K562 (cell line): ENCODE measurements at regions not wholly inside any gene's neighbourhood (a gene's known extent, or its start where the extent isn't known, plus 50 kb on each side); places are given as distances from the start of the nearest gene placed in this dataset.

Source experiments
- ATAC-seq: fragments of 200-7000 bp; cut with Tn5 transposase; 3 replicates; pipeline ENCODE4 v1.9.1; 2020; ENCODE audit warnings: moderate library complexity
- BruUV-seq: library from RNA; stranded (reverse); fragments of 400-500 nt; replicated peaks from 2 replicates; lab custom pipeline; 2021; lab: Mats Ljungman, UMichigan
- CTCF ChIA-PET: fragments of 300-600 bp; formaldehyde crosslinking; extraction: SDS; loops from one replicate; lab custom pipeline; 2021; ENCODE audit warnings: low intra/inter-chr PET ratio; lab: Yijun Ruan, JAX
- POLR2A ChIA-PET: fragments of 300-600, 350-650 bp; sonication (Branson Sonifier 250); formaldehyde crosslinking; extraction: SDS; loops from one replicate; lab custom pipeline; 2021; ENCODE audit warnings: antibody characterized with exemption, inconsistent platforms; lab: Yijun Ruan, JAX
- DNase-seq, 4 experiments: peaks; one replicate each; pipeline versions ENCODE4 v3.0.0 to v3.0.0-alpha.2; 2011 to 2018; ENCODE audit warnings: low spot score in 3 of 4, mixed read lengths in 3 of 4; ENCODE audit errors: extremely low read depth in 1 of 4
- FAIRE-seq: peaks from 2 replicates; lab custom pipeline; 2011; peaks lifted over from hg19 to GRCh38; lab: Jason Lieb, UNC
- H2AFZ ChIP-seq: 2 replicates; pipeline ENCODE4 v1.6.0; 2011; ENCODE audit warnings: low read depth, low read length, control low read depth, inconsistent platforms
- H3K27ac ChIP-seq: fragments of 200-600 bp; 3 replicates; pipeline ENCODE4 v1.8.0; 2011; ENCODE audit warnings: low read depth, mild to moderate bottlenecking, control low read depth, inconsistent platforms, low read length, moderate library complexity, mixed read lengths; ENCODE audit errors: extremely low read depth
- H3K27me3 ChIP-seq, 2 experiments: fragments of 300-600 bp in 1 of 2; 2 replicates in 1 of 2; 3 replicates in 1 of 2; pipeline versions ENCODE4 v1.6.0 to v1.8.0; 2011; ENCODE audit warnings: inconsistent platforms in 2 of 2, low read length in 2 of 2, mild to moderate bottlenecking in 1 of 2, mixed read lengths in 1 of 2, moderate library complexity in 1 of 2; ENCODE audit not compliant: control insufficient read depth in 2 of 2, insufficient read depth in 2 of 2
- H3K36me3 ChIP-seq: fragments of 300-600 bp; 3 replicates; pipeline ENCODE4 v1.8.0; 2011; ENCODE audit warnings: mild to moderate bottlenecking, low read length, inconsistent platforms; ENCODE audit not compliant: control insufficient read depth, insufficient read depth
- H3K4me1 ChIP-seq, 2 experiments: fragments of 200-600 bp in 1 of 2; replicated peaks in 1 of 2; 2 replicates in 1 of 2; 3 replicates in 1 of 2; pipeline versions ENCODE4 v1.5.1 to v1.8.0; 2011; ENCODE audit warnings: inconsistent platforms in 2 of 2, low read length in 2 of 2, mild to moderate bottlenecking in 1 of 2, mixed read lengths in 1 of 2, moderate library complexity in 1 of 2; ENCODE audit not compliant: control insufficient read depth in 2 of 2, insufficient read depth in 2 of 2
- H3K4me2 ChIP-seq: 2 replicates; pipeline ENCODE4 v1.6.1; 2011; ENCODE audit warnings: low read length, control low read depth, inconsistent platforms, mixed read lengths; ENCODE audit not compliant: insufficient read depth
- H3K4me3 ChIP-seq: fragments of 200-600 bp; sonication (generic), shearing (Covaris generic); 2 replicates; pipeline ENCODE4 v1.5.1; 2016; ENCODE audit warnings: control low read depth, inconsistent platforms
- H3K79me2 ChIP-seq: fragments of 200-600 bp; 3 replicates; pipeline ENCODE4 v1.8.0; 2011; ENCODE audit warnings: low read length, inconsistent platforms; ENCODE audit not compliant: control insufficient read depth, insufficient read depth
- H3K9ac ChIP-seq, 2 experiments: 2 replicates each; pipeline versions ENCODE4 v1.6.0 to v1.6.1; 2011; ENCODE audit warnings: low read depth in 2 of 2, low read length in 2 of 2, control low read depth in 1 of 2, inconsistent platforms in 1 of 2, mild to moderate bottlenecking in 1 of 2, mixed read lengths in 1 of 2; ENCODE audit not compliant: insufficient read depth in 1 of 2
- H3K9me1 ChIP-seq: one replicate; pipeline ENCODE4 v1.6.0; 2011; ENCODE audit warnings: inconsistent platforms, mild to moderate bottlenecking, low read length, moderate library complexity; ENCODE audit not compliant: control insufficient read depth, insufficient read depth
- H3K9me3 ChIP-seq: replicated peaks from 2 replicates; pipeline ENCODE4 v1.5.1; 2011; ENCODE audit warnings: low read depth, low read length, inconsistent platforms; ENCODE audit not compliant: control insufficient read depth, insufficient read depth
- H4K20me1 ChIP-seq: replicated peaks from 2 replicates; pipeline ENCODE4 v1.6.1; 2011; ENCODE audit warnings: low read length, inconsistent platforms, mixed read lengths; ENCODE audit not compliant: control insufficient read depth, insufficient read depth
- C11orf30 ChIP-seq: fragments of 450-650 bp; IDR thresholded peaks from 2 replicates; pipeline ENCODE4 v1.6.1; 2016; ENCODE audit warnings: low read depth, mild to moderate bottlenecking
- FOXA1 ChIP-seq: fragments of 450-650 bp; IDR thresholded peaks from 2 replicates; pipeline ENCODE4 v1.6.1; 2016; ENCODE audit warnings: mild to moderate bottlenecking, borderline replicate concordance
- FOXM1 ChIP-seq, 2 experiments: fragments of 450-650 bp in 1 of 2; sonication (generic) in 1 of 2; formaldehyde crosslinking in 1 of 2; IDR thresholded peaks; 2 replicates each; pipeline versions ENCODE4 v1.6.1 to v1.9.0; 2017 to 2022; ENCODE audit warnings: low read depth in 2 of 2, mild to moderate bottlenecking in 2 of 2, missing genetic modification reagents in 1 of 2, moderate library complexity in 1 of 2
- KDM4B ChIP-seq, 2 experiments: fragments of 450-650 bp in 1 of 2; sonication (generic) in 1 of 2; IDR thresholded peaks; 2 replicates each; pipeline ENCODE4 v1.6.1; 2016 to 2017; ENCODE audit warnings: borderline replicate concordance in 2 of 2, antibody characterized with exemption in 1 of 2, low read depth in 1 of 2, mild to moderate bottlenecking in 1 of 2
- NFE2 ChIP-seq: IDR thresholded peaks from 2 replicates; pipeline ENCODE4 v1.6.1; 2014; ENCODE audit warnings: antibody characterized with exemption, low read depth
- PHF21A ChIP-seq: fragments of 450-650 bp; IDR thresholded peaks from 2 replicates; pipeline ENCODE4 v1.6.1; 2017; ENCODE audit warnings: low read depth, borderline replicate concordance
- RAD51 ChIP-seq: fragments of 450-650 bp; IDR thresholded peaks from 2 replicates; pipeline ENCODE4 v1.7.1; 2016; ENCODE audit warnings: low read depth, mild to moderate bottlenecking, borderline replicate concordance
- RFX1 ChIP-seq: fragments of 450-650 bp; IDR thresholded peaks from 2 replicates; pipeline ENCODE4 v1.6.1; 2016; ENCODE audit warnings: mild to moderate bottlenecking, moderate library complexity
- SMAD2 ChIP-seq: fragments of 150-350 bp; IDR thresholded peaks from 2 replicates; pipeline ENCODE4 v1.6.1; 2014; ENCODE audit warnings: low read depth, mild to moderate bottlenecking, low read length
- ZNF354B ChIP-seq: fragments of 250-450 bp; sonication (Bioruptor Pico); IDR thresholded peaks from 2 replicates; pipeline ENCODE4 v1.4.0; 2020
- ZNF592 ChIP-seq: fragments of 450-650 bp; IDR thresholded peaks from 2 replicates; pipeline ENCODE4 v1.6.1; 2017; ENCODE audit warnings: antibody characterized with exemption, mild to moderate bottlenecking
- whole genome bisulfite sequencing: fragments of 100-300 bp; shearing (Covaris generic); methylation state at CpG from one replicate; pipeline ENCODE4 v1.1.6; 2016; ENCODE audit warnings: low coverage, mixed read lengths; ENCODE audit not compliant: insufficient coverage; ENCODE audit errors: missing lambda C conversion rate; 5-methylcytosine and 5-hydroxymethylcytosine counted together
- in situ Hi-C: fragments of 300-500 bp; cut with MboI; formaldehyde crosslinking; loops from 4 replicates; pipeline ENCODE4 v1.15.0; 2018; ENCODE audit warnings: inconsistent platforms, mixed read lengths
- intact Hi-C: fragments of 100-400 bp; cut with micrococcal nuclease; formaldehyde crosslinking; loops from 2 replicates; pipeline ENCODE4 v1.14.2; 2022
- TF ChIP-seq, protein P1 (sequence below): fragments of 250-450 bp; sonication (Bioruptor Pico); IDR thresholded peaks from 2 replicates; pipeline ENCODE4 v1.5.1; 2021; ENCODE audit warnings: mild to moderate bottlenecking
- TF ChIP-seq, protein P2 (sequence below): sonication (generic); formaldehyde crosslinking; IDR thresholded peaks from 2 replicates; pipeline ENCODE4 v1.8.0; 2022; ENCODE audit warnings: mild to moderate bottlenecking, missing genetic modification reagents, borderline replicate concordance

- intact Hi-C loops = loop anchor here (2.0 kb wide), 1 partner anchor 67 kb away; no protein-coding TSS in a partner anchor
- in situ Hi-C loops = no loop called here
- no peak for TF ChIP-seq ZNF354B (CRISPR knock-in tag)
- peak; percentile 34; the same call in 1 of the 2 replicates for TF ChIP-seq C11orf30
- TF ChIP-seq, protein P1, sequence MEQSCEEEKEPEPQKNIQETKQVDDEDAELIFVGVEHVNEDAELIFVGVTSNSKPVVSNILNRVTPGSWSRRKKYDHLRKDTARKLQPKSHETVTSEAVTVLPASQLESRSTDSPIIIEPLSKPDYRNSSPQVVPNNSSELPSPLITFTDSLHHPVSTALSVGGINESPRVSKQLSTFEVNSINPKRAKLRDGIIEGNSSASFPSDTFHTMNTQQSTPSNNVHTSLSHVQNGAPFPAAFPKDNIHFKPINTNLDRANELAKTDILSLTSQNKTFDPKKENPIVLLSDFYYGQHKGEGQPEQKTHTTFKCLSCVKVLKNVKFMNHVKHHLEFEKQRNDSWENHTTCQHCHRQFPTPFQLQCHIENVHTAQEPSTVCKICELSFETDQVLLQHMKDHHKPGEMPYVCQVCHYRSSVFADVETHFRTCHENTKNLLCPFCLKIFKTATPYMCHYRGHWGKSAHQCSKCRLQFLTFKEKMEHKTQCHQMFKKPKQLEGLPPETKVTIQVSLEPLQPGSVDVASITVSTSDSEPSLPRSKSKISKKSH (CRISPR knock-in tag) = no peak
- no peak for TF ChIP-seq FOXA1
- no peak for TF ChIP-seq FOXM1 (IDR thresholded peaks at IDR 0.05; ENCODE audit: low read depth)
- no peak for TF ChIP-seq FOXM1 (CRISPR knock-in tag; IDR thresholded peaks at IDR 0.05; ENCODE audit: low read depth)
- 0 out of 2 replicates have a peak, but pooled peaks have one; percentile 15 for TF ChIP-seq RFX1
- TF ChIP-seq PHF21A = peak; percentile 61; the same call in 1 of the 2 replicates
- TF ChIP-seq NFE2 = 0 out of 2 replicates have a peak, but pooled peaks have one; percentile 27
- TF ChIP-seq ZNF592 = 0 out of 2 replicates have a peak, but pooled peaks have one; percentile 25
- TF ChIP-seq, protein P2, sequence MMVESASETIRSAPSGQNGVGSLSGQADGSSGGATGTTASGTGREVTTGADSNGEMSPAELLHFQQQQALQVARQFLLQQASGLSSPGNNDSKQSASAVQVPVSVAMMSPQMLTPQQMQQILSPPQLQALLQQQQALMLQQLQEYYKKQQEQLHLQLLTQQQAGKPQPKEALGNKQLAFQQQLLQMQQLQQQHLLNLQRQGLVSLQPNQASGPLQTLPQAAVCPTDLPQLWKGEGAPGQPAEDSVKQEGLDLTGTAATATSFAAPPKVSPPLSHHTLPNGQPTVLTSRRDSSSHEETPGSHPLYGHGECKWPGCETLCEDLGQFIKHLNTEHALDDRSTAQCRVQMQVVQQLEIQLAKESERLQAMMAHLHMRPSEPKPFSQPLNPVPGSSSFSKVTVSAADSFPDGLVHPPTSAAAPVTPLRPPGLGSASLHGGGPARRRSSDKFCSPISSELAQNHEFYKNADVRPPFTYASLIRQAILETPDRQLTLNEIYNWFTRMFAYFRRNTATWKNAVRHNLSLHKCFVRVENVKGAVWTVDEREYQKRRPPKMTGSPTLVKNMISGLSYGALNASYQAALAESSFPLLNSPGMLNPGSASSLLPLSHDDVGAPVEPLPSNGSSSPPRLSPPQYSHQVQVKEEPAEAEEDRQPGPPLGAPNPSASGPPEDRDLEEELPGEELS (CRISPR knock-in tag) = no peak
- no peak for TF ChIP-seq KDM4B (IDR thresholded peaks at IDR 0.05; ENCODE audit: borderline replicate concordance in 2 of 2, low read depth in 1 of 2)
- TF ChIP-seq RAD51 = no peak
- no peak for TF ChIP-seq SMAD2
These were observed 86.1 kb upstream of the ZNF217 start for GRCh38 chr20:53679597-53680309.

More at GRCh38 chr20:53679597-53680309, 86.1 kb upstream of the ZNF217 start:
- H3K4me1 ChIP-seq = peaks cover 8 to 24% of the 10 kb centered on the region in 2 experiments
- ATAC-seq (no peak), DNase-seq (no peak), FAIRE-seq (no peak)
- no TSS peak for BruUV-seq
- H3K27me3 ChIP-seq = no peaks in the 10 kb centered on the region
- no peaks in the 10 kb centered on the region for H4K20me1 ChIP-seq
- no peak overlapping the region for H3K4me2 ChIP-seq
- H3K27ac ChIP-seq = peak overlapping the region; percentile 48; the same call in 1 of the 3 replicates
- ChIA-PET CTCF (interaction anchor here (0.6 kb wide), 1 partner anchor 22 kb away, joined by 5 read pairs; no protein-coding TSS in a partner anchor), POLR2A (interaction anchor here (1.3 kb wide), 1 partner anchor 22 kb away, joined by 4 read pairs; no protein-coding TSS in a partner anchor)
- WGBS = 36% methylated on average over 7 of the region's 7 CpGs
- peak overlapping the region; percentile 98 for H2AFZ ChIP-seq
- H3K4me3 ChIP-seq = no peak overlapping the region
- no peaks in the 10 kb centered on the region for H3K79me2 ChIP-seq
- no peaks in the 10 kb centered on the region for H3K9me3 ChIP-seq
- no peaks in the 10 kb centered on the region for H3K36me3 ChIP-seq
- peak overlapping the region; percentile 50 to 66; a peak in 2 of 4 replicates for H3K9ac ChIP-seq
- H3K9me1 ChIP-seq = no peaks in the 10 kb centered on the region
